ENCODE measurements at regions not wholly inside any gene's neighbourhood (a gene's known extent, or its start where the extent isn't known, plus 50 kb on each side); places are given as distances from the start of the nearest gene placed in this dataset.
"Not testable (repeated sequence)": the region's sequence is repeated elsewhere in the genome, so short reads cannot be mapped to it uniquely, and the experiment has no call there.

GRCh38 chr5:110268985-110269384 is 457.5 kb downstream of the TMEM232 start:
- H3K4me3 ChIP-seq (ENCODE audit: low read length), result no peak overlapping the region
- no peak for DNase-seq (ENCODE audit: low read depth)
- TF ChIP-seq CTCF (IDR thresholded peaks at IDR 0.05; ENCODE audit: insufficient read depth, low read depth, low read length, missing control alignments), result no peak

GRCh38 chr5:110269478-110270142 is 456.9 kb downstream of the TMEM232 start:
- DNase-seq (ENCODE audit: low read depth), result no peak
- no peak overlapping the region for H3K4me3 ChIP-seq (ENCODE audit: low read length)
- no peak for TF ChIP-seq CTCF (IDR thresholded peaks at IDR 0.05; ENCODE audit: insufficient read depth, low read depth, low read length, missing control alignments)

- no peak for TF ChIP-seq CTCF (IDR thresholded peaks at IDR 0.05; ENCODE audit: insufficient read depth, low read depth, low read length, missing control alignments)
- H3K4me3 ChIP-seq (ENCODE audit: low read length), result no peak overlapping the region
- no peak for DNase-seq (ENCODE audit: low read depth)
Observed at GRCh38 chr5:110275878-110276277, 450.6 kb downstream of the TMEM232 start.

- DNase-seq (ENCODE audit: low read depth); H3K4me3 ChIP-seq (ENCODE audit: low read length): not testable (repeated sequence)
Observed at GRCh38 chr5:110278449-110278848, 448.0 kb downstream of the TMEM232 start.

GRCh38 chr5:110284121-110284520 is 442.4 kb downstream of the TMEM232 start:
- DNase-seq (ENCODE audit: low read depth), result not testable (repeated sequence)

GRCh38 chr5:110288766-110289511 is 437.5 kb downstream of the TMEM232 start:
- no peak for DNase-seq (ENCODE audit: low read depth)
- H3K4me3 ChIP-seq (ENCODE audit: low read length), result no peak overlapping the region
- TF ChIP-seq CTCF (IDR thresholded peaks at IDR 0.05; ENCODE audit: insufficient read depth, low read depth, low read length, missing control alignments), result no peak

More at GRCh38 chr5:110284121-110284520, 442.4 kb downstream of the TMEM232 start:
- not testable (repeated sequence) for H3K4me3 ChIP-seq (ENCODE audit: low read length)

- no peak overlapping the region for H3K4me3 ChIP-seq (ENCODE audit: low read length)
- no peak for DNase-seq (ENCODE audit: low read depth)
- TF ChIP-seq CTCF (IDR thresholded peaks at IDR 0.05; ENCODE audit: insufficient read depth, low read depth, low read length, missing control alignments), result no peak
Observed at GRCh38 chr5:110289512-110289810, 437.0 kb downstream of the TMEM232 start.

- no peak overlapping the region for H3K4me3 ChIP-seq (ENCODE audit: low read length)
- no peak for TF ChIP-seq CTCF (IDR thresholded peaks at IDR 0.05; ENCODE audit: insufficient read depth, low read depth, low read length, missing control alignments)
- DNase-seq (ENCODE audit: low read depth), result no peak
Observed at GRCh38 chr5:110290542-110290941, 435.9 kb downstream of the TMEM232 start.

Measured in epithelial cell of esophagus (primary cell).